ENCODE measurements at regions not wholly inside any gene's neighbourhood (a gene's known extent, or its start where the extent isn't known, plus 50 kb on each side); places are given as distances from the start of the nearest gene placed in this dataset.

DNA sequence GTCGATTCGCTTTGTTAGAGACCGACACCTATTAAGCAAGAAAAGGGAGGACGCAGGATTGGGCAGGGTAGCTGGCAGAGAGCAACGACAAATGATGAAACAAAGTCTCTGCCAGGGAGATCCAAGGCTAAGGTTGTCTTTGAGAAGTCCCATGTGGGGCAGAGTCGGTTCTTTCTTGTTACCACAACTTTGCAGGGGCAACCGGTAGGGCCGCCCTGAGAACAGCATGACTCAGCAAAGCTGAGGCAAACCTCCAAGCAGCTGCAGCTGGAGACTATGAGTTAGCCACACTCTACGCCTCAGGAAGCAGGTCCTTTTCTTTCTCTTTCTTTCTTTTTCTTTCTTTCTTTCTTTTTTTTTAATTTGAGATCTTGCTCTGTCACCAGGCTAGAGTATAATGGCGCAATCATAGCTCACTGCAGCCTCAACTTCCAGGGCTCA is 452.3 kb upstream of the ID2 start:
- Histone ChIP-seq H3K9ac (ENCODE audit: low read depth, low read length, poor library complexity, severe bottlenecking) (peak overlapping the region; percentile 69), H3K9me2 (replicated peaks; ENCODE audit: low read depth, low read length) (no peaks in the 10 kb centered on the region), H3F3A (ENCODE audit: low read depth) (peaks cover 9% of the 10 kb centered on the region; the same call in 1 of the 2 replicates), H3K9me3 (ENCODE audit: insufficient read depth, low read depth, low read length) (no peaks in the 10 kb centered on the region), H3K4me1 (ENCODE audit: insufficient read depth, low read length, poor library complexity, severe bottlenecking) (peaks cover 26% of the 10 kb centered on the region), H3K36me3 (ENCODE audit: insufficient read depth, low read length) (no peaks in the 10 kb centered on the region), H3K4me3 (ENCODE audit: low read length, poor library complexity, severe bottlenecking) (peak overlapping the region; percentile 58), H3K27me3 (ENCODE audit: insufficient read depth, low read length, poor library complexity, severe bottlenecking) (no peaks in the 10 kb centered on the region), H2AFZ (ENCODE audit: low read length) (peak overlapping the region; percentile 86), H4K20me1 (ENCODE audit: insufficient read depth, low read length, poor library complexity, severe bottlenecking) (no peaks in the 10 kb centered on the region), H3K79me2 (ENCODE audit: insufficient read depth, low read length) (no peaks in the 10 kb centered on the region), H3K4me2 (ENCODE audit: low read depth, low read length, poor library complexity, severe bottlenecking) (peak overlapping the region; percentile 61)
- no peak for TF ChIP-seq CTCF (conservative IDR thresholded peaks at IDR 0.05; ENCODE audit: low read length)
- no peak for TF ChIP-seq EZH2phosphoT487 (IDR thresholded peaks at IDR 0.05; ENCODE audit: borderline replicate concordance)

DNA sequence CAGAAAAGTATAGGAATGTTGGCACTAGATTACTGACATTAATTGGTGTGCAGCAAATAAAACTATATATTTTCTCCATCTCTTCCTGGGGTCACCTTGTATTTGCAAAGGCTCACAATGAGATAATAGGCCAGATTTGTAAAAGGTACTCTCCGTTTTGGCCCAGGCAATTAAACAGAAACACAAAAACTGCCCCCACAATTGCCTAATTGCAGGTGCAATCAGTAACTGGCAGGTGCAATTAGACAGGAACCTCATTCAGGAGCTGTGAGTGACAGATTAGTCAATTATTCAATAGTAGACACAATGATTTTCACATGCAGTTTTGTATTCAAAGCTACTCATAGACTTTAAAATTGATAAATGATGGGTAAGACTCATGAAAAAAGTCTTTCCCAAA is 451.4 kb upstream of the ID2 start:
- no peaks in the 10 kb centered on the region for H3K27me3 ChIP-seq (ENCODE audit: insufficient read depth, low read length, poor library complexity, severe bottlenecking)
- no peak overlapping the region for H2AFZ ChIP-seq (ENCODE audit: low read length)
- peak overlapping the region; percentile 61 for H3K4me2 ChIP-seq (ENCODE audit: low read depth, low read length, poor library complexity, severe bottlenecking)
- no peaks in the 10 kb centered on the region for H4K20me1 ChIP-seq (ENCODE audit: insufficient read depth, low read length, poor library complexity, severe bottlenecking)
- H3K36me3 ChIP-seq (ENCODE audit: insufficient read depth, low read length), result no peaks in the 10 kb centered on the region
- H3K79me2 ChIP-seq (ENCODE audit: insufficient read depth, low read length), result no peaks in the 10 kb centered on the region
- H3K9ac ChIP-seq (ENCODE audit: low read depth, low read length, poor library complexity, severe bottlenecking), result peak overlapping the region; percentile 69
- H3F3A ChIP-seq (ENCODE audit: low read depth), result peaks cover 9% of the 10 kb centered on the region; the same call in 1 of the 2 replicates
- TF ChIP-seq EZH2phosphoT487 (IDR thresholded peaks at IDR 0.05; ENCODE audit: borderline replicate concordance) (no peak), CTCF (conservative IDR thresholded peaks at IDR 0.05; ENCODE audit: low read length) (no peak)
- H3K9me3 ChIP-seq (ENCODE audit: insufficient read depth, low read depth, low read length), result no peaks in the 10 kb centered on the region
- H3K4me1 ChIP-seq (ENCODE audit: insufficient read depth, low read length, poor library complexity, severe bottlenecking), result peaks cover 26% of the 10 kb centered on the region
- no peaks in the 10 kb centered on the region for H3K9me2 ChIP-seq (replicated peaks; ENCODE audit: low read depth, low read length)
- peak overlapping the region; percentile 58 for H3K4me3 ChIP-seq (ENCODE audit: low read length, poor library complexity, severe bottlenecking)

DNA sequence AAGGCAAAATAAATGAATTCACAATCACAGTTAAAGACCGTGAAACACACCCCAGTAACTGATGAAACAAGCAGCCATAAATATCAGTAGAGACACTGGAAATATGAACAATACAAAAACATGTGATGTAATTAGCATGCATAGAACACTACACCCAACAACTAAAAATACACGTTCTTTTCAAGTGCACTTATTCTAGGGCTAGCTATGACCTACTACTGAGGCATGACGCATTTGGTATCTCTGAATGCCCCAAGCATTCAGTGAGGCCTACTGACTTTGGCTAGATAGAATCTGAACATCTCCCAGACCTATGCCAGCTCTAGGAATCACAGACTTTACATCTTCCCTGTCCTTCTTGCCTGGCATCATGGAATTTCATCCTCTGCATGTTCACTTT is 450.0 kb upstream of the ID2 start:
- Histone ChIP-seq H3F3A (ENCODE audit: low read depth) (peaks cover 9% of the 10 kb centered on the region; the same call in 1 of the 2 replicates), H3K9me3 (ENCODE audit: insufficient read depth, low read depth, low read length) (no peaks in the 10 kb centered on the region), H3K9me2 (replicated peaks; ENCODE audit: low read depth, low read length) (no peaks in the 10 kb centered on the region), H3K27me3 (ENCODE audit: insufficient read depth, low read length, poor library complexity, severe bottlenecking) (no peaks in the 10 kb centered on the region), H3K4me3 (ENCODE audit: low read length, poor library complexity, severe bottlenecking) (no peak overlapping the region), H3K36me3 (ENCODE audit: insufficient read depth, low read length) (no peaks in the 10 kb centered on the region), H3K9ac (ENCODE audit: low read depth, low read length, poor library complexity, severe bottlenecking) (no peak overlapping the region), H2AFZ (ENCODE audit: low read length) (no peak overlapping the region), H3K4me2 (ENCODE audit: low read depth, low read length, poor library complexity, severe bottlenecking) (no peak overlapping the region), H4K20me1 (ENCODE audit: insufficient read depth, low read length, poor library complexity, severe bottlenecking) (no peaks in the 10 kb centered on the region), H3K4me1 (ENCODE audit: insufficient read depth, low read length, poor library complexity, severe bottlenecking) (peaks cover 26% of the 10 kb centered on the region), H3K79me2 (ENCODE audit: insufficient read depth, low read length) (no peaks in the 10 kb centered on the region)
- no peak for TF ChIP-seq EZH2phosphoT487 (IDR thresholded peaks at IDR 0.05; ENCODE audit: borderline replicate concordance)
- TF ChIP-seq CTCF (conservative IDR thresholded peaks at IDR 0.05; ENCODE audit: low read length), result no peak

Data from Loucy (cell line).